Stomach (tissue), 8 donors: ENCODE measurements at regions not wholly inside any gene's neighbourhood (a gene's known extent, or its start where the extent isn't known, plus 50 kb on each side); places are given as distances from the start of the nearest gene placed in this dataset.

Source experiments
- DNase-seq, 2 donors: peaks; one replicate each; pipeline versions ENCODE4 v3.0.0 to v3.0.0-alpha.2; 2013 to 2019
- H3K27ac ChIP-seq, 5 donors: fragments of 200-600 bp in 4 of 5; sonication (generic) in 4 of 5; one replicate each; pipeline ENCODE4 v1.5.1; 2013 to 2019; ENCODE audit warnings: mild to moderate bottlenecking in 1 of 5, moderate library complexity in 1 of 5
- H3K27me3 ChIP-seq, 3 donors: fragments of 200-600 bp; sonication (generic); one replicate each; pipeline ENCODE4 v1.5.1; 2017 to 2019; ENCODE audit warnings: mixed run types in 1 of 3
- H3K36me3 ChIP-seq, 4 donors: fragments of 200-600 bp; sonication (generic); 1 replicate in 3 of 4; 2 replicates in 1 of 4; pipeline ENCODE4 v1.5.1; 2016 to 2019
- H3K4me1 ChIP-seq, 4 donors: fragments of 200-600 bp; sonication (generic); one replicate each; pipeline ENCODE4 v1.5.1; 2016 to 2019
- H3K4me3 ChIP-seq, 4 donors: fragments of 200-600 bp; sonication (generic) in 3 of 4; one replicate each; pipeline ENCODE4 v1.5.1; 2016 to 2019; ENCODE audit warnings: mild to moderate bottlenecking in 1 of 4
- H3K9me3 ChIP-seq, 4 donors: fragments of 200-600 bp; sonication (generic); one replicate each; pipeline ENCODE4 v1.5.1; 2016 to 2019
- EP300 ChIP-seq: sonication (generic); formaldehyde crosslinking; IDR thresholded peaks from one replicate; pipeline ENCODE4 v1.6.1; 2017; ENCODE audit warnings: antibody characterized with exemption
- POLR2A ChIP-seq, 4 donors: fragments of 450-650 bp; IDR thresholded peaks; one replicate each; pipeline ENCODE4 v1.6.1; 2016; ENCODE audit warnings: antibody characterized with exemption in 4 of 4, control low read depth in 2 of 4, mild to moderate bottlenecking in 1 of 4, moderate library complexity in 1 of 4
- POLR2AphosphoS5 ChIP-seq, 3 donors: sonication (generic); formaldehyde crosslinking; IDR thresholded peaks; one replicate each; pipeline ENCODE4 v1.6.1; 2016; ENCODE audit warnings: antibody characterized with exemption in 3 of 3
- WGBS, 5 donors: extraction: QIAGEN DNeasy Blood & Tissue Kit in 3 of 5; methylation state at CpG; one replicate each; pipeline versions ENCODE4 v1.1.5 to v1.1.7; 2013 to 2018; 5-methylcytosine and 5-hydroxymethylcytosine counted together
- intact Hi-C: fragments of 100-400 bp; cut with DNase I; formaldehyde crosslinking; loops from one replicate; pipeline ENCODE4 v1.15.1; 2023; ENCODE audit warnings: low total_unique reads
- TF ChIP-seq, protein P1 (sequence below), 7 experiments: fragments of 450-650 bp in 4 of 7; fragments of 200-600 bp in 3 of 7; sonication (generic) in 3 of 7; IDR thresholded peaks; one replicate each; pipeline ENCODE4 v1.5.1; 2016 to 2019; ENCODE audit warnings: antibody characterized with exemption in 7 of 7, control low read depth in 2 of 7, mild to moderate bottlenecking in 1 of 7
- donor health status: healthy with polysubstance abuse.
- donor health status: Bipolar disorder and iron deficiency.
- donor health status: healthy.

DNA sequence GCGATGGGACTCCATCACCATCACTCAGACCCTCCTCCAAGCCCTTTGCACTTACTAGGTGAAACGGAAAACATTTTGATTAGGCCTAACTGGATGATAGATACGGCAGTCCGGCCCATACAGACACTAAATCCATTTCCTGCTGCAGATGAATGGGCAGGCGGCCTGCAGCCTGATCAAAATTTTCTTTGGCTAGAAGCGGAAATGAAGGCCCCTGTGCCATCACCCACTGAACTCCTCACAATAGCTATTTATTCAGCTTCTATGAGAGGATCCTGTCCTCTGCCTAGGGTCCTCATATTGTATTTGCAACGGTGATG is 200.5 kb downstream of the OMA1 start:
- H3K4me3 ChIP-seq = no peak overlapping the region
- no peaks in the 10 kb centered on the region for H3K27me3 ChIP-seq
- no peak overlapping the region for H3K27ac ChIP-seq
- no peaks in the 10 kb centered on the region for H3K4me1 ChIP-seq
- DNase-seq = peak in 1 of 2 donors; percentile 23
- no peaks in the 10 kb centered on the region for H3K36me3 ChIP-seq
- intact Hi-C loops = no loop called here
- peaks cover 0 to 6% (median 0%) of the 10 kb centered on the region in 4 donors for H3K9me3 ChIP-seq
- no peak for TF ChIP-seq POLR2AphosphoS5 (IDR thresholded peaks at IDR 0.05)
- TF ChIP-seq, protein P1, sequence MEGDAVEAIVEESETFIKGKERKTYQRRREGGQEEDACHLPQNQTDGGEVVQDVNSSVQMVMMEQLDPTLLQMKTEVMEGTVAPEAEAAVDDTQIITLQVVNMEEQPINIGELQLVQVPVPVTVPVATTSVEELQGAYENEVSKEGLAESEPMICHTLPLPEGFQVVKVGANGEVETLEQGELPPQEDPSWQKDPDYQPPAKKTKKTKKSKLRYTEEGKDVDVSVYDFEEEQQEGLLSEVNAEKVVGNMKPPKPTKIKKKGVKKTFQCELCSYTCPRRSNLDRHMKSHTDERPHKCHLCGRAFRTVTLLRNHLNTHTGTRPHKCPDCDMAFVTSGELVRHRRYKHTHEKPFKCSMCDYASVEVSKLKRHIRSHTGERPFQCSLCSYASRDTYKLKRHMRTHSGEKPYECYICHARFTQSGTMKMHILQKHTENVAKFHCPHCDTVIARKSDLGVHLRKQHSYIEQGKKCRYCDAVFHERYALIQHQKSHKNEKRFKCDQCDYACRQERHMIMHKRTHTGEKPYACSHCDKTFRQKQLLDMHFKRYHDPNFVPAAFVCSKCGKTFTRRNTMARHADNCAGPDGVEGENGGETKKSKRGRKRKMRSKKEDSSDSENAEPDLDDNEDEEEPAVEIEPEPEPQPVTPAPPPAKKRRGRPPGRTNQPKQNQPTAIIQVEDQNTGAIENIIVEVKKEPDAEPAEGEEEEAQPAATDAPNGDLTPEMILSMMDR (IDR thresholded peaks at IDR 0.05) = no peak
- TF ChIP-seq POLR2A (IDR thresholded peaks at IDR 0.05) = no peak
- TF ChIP-seq EP300 = no peak
- 76 to 86% (median 81%) methylated on average over 7 of the region's 7 CpGs for WGBS, 5 donors

DNA sequence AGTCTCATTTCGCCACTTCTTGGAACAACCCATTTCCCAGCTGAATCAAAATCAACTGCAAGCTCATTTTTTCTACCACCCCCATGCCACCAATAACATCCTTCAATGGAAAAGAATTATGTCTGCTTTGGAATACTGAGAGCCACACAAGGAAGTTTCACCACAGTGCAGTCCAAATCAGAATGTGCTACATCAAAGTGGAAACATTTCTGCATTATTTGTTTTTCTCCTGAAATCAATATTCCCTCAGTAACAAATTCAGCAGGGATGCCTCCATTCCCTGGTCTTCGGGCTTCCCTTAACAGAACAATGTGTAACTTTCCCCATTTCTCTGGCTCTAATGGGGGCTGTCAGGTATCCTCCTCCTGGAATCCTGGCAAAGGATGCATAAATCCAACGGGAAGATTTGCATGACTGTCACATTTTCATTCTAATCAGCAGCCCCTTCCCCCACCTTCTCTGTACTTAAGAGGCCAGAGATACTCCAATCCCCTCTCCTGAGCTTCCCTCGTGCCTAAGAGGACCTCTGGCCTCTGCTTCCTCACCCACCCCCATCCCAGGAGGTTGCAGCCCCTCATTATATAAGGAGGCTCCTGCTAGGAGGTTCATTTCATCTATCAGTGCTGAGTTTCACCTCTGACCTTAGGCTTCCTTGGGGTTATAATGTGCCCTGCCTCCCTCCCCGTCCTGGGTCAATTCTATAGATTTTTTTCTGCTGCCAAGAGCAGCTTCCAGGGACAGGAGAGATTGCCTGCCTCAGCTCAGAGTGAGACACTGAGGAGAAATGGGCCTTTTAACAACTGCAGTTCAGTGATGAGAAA is 201.1 kb downstream of the OMA1 start:
- Histone ChIP-seq H3K4me1 (no peaks in the 10 kb centered on the region), H3K4me3 (no peak overlapping the region), H3K27me3 (no peaks in the 10 kb centered on the region), H3K27ac (no peak overlapping the region), H3K36me3 (no peaks in the 10 kb centered on the region), H3K9me3 (peaks cover 0 to under 1% (median 0%) of the 10 kb centered on the region in 4 donors)
- intact Hi-C loops = no loop called here
- WGBS, 5 donors = 56 to 83% (median 74%) methylated on average over 5 of the region's 5 CpGs
- TF ChIP-seq, protein P1 (IDR thresholded peaks at IDR 0.05) = no peak
- TF ChIP-seq POLR2A (IDR thresholded peaks at IDR 0.05) = no peak
- TF ChIP-seq EP300 = no peak
- TF ChIP-seq POLR2AphosphoS5 (IDR thresholded peaks at IDR 0.05) = no peak
- no peak for DNase-seq

DNA sequence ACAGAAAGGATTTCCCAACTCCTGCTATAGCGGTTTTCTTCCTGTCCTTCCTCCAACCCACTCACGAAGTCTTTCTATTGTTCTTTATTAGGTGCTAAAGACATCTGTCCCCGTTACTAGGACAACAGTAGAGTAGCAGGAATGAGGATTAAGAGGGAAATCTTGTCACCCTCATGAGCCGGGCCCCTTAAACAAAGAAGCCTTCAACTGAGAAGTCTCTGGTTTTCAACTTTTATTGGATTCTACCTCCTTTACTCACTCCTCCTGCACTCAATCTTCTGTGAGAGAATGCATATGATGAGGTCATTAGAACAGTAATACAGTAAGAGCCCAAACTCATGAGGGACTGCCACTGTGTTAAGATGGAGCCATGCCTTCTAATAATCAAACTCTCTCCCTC is 206.3 kb downstream of the OMA1 start:
- H3K27me3 ChIP-seq = no peaks in the 10 kb centered on the region

DNA sequence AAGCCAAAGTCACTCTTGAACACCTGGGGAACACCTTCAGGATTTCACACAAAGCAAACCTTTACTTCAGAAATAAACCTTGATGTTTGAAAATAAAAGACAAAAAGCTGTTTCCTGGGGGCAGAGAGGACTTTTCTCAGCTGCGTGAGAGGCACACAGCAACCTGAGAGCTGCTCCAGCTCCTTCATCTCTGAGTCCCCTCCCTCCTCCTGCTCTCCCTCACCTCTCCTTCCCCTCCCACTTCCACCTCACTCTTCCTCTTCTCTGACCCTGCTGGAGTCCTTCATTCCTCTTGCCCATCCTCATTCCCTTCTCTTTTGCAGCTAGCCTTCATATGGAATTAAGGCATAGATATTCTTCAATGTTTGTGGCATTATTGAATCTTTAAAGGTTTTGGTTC is 208.4 kb downstream of the OMA1 start:
- intact Hi-C loops = no loop called here
- WGBS, 5 donors = 59 to 80% (median 61%) methylated on average over 1 of the region's 1 CpG
- H3K4me3 ChIP-seq = no peak overlapping the region

More for the DNA sequence above, 206.3 kb downstream of the OMA1 start:
- Histone ChIP-seq H3K9me3 (no peaks in the 10 kb centered on the region), H3K4me1 (no peaks in the 10 kb centered on the region), H3K4me3 (no peak overlapping the region), H3K36me3 (no peaks in the 10 kb centered on the region), H3K27ac (no peak overlapping the region)
- intact Hi-C loops = no loop called here
- WGBS, 5 donors = 64 to 82% (median 75%) methylated on average over 4 of the region's 4 CpGs
- TF ChIP-seq POLR2A (IDR thresholded peaks at IDR 0.05) (no peak), EP300 (no peak), POLR2AphosphoS5 (IDR thresholded peaks at IDR 0.05) (no peak)
- TF ChIP-seq, protein P1 (IDR thresholded peaks at IDR 0.05) = no peak
- no peak for DNase-seq

More for the DNA sequence above, 208.4 kb downstream of the OMA1 start:
- H3K36me3 ChIP-seq = no peaks in the 10 kb centered on the region
- H3K9me3 ChIP-seq = no peaks in the 10 kb centered on the region
- TF ChIP-seq POLR2AphosphoS5 (IDR thresholded peaks at IDR 0.05) = no peak
- no peak for TF ChIP-seq EP300
- TF ChIP-seq POLR2A (IDR thresholded peaks at IDR 0.05) = no peak
- TF ChIP-seq, protein P1 (IDR thresholded peaks at IDR 0.05) = no peak
- H3K27me3 ChIP-seq = no peaks in the 10 kb centered on the region
- no peak for DNase-seq
- H3K27ac ChIP-seq = no peak overlapping the region
- H3K4me1 ChIP-seq = no peaks in the 10 kb centered on the region
